SK-N-SH (cell line): ENCODE measurements at regions not wholly inside any gene's neighbourhood (a gene's known extent, or its start where the extent isn't known, plus 50 kb on each side); places are given as distances from the start of the nearest gene placed in this dataset.

ENCODE experiments used
- CTCF ChIA-PET: fragments of 300-600, 350-600 bp; formaldehyde crosslinking; extraction: SDS; loops from one replicate; lab custom pipeline; 2021; lab: Yijun Ruan, JAX
- POLR2A ChIA-PET: fragments of 350-600 bp; sonication (Branson Sonifier 250); formaldehyde crosslinking; extraction: SDS; loops from one replicate; lab custom pipeline; 2020; ENCODE audit warnings: antibody characterized with exemption, inconsistent platforms; lab: Yijun Ruan, JAX
- DNase-seq: peaks from one replicate; pipeline ENCODE4 v3.0.0; 2012
- H2AFZ ChIP-seq: fragments of 200-600 bp; sonication (generic); 2 replicates; pipeline ENCODE4 v1.8.1; 2016; ENCODE audit warnings: antibody characterized with exemption, mild to moderate bottlenecking, low read depth
- H3F3A ChIP-seq: fragments of 200-600 bp; sonication (generic); replicated peaks from 2 replicates; pipeline ENCODE3; 2016; ENCODE audit warnings: antibody characterized with exemption, mild to moderate bottlenecking; ENCODE audit not compliant: insufficient read depth
- H3K27ac ChIP-seq, 2 experiments: fragments of 200-500 bp in 1 of 2; fragments of 200-600 bp in 1 of 2; sonication (Bioruptor generic) in 1 of 2; sonication (generic), shearing (Covaris generic) in 1 of 2; 2 replicates each; pipeline versions ENCODE4 v1.5.1 to v1.6.1; 2014 to 2016; ENCODE audit warnings: low read depth in 2 of 2, inconsistent platforms in 1 of 2, low read length in 1 of 2, mild to moderate bottlenecking in 1 of 2, mixed read lengths in 1 of 2
- H3K27me3 ChIP-seq: fragments of 200-600 bp; sonication (generic), shearing (Covaris generic); 2 replicates; pipeline ENCODE4 v1.6.1; 2016; ENCODE audit warnings: mixed run types; ENCODE audit not compliant: insufficient read depth
- H3K36me3 ChIP-seq, 2 experiments: fragments of 200-500 bp in 1 of 2; fragments of 200-600 bp in 1 of 2; sonication (Bioruptor generic) in 1 of 2; sonication (generic) in 1 of 2; replicated peaks in 1 of 2; 2 replicates each; pipeline versions ENCODE3 to v1.5.1; 2014 to 2016; ENCODE audit warnings: low read length in 1 of 2, mild to moderate bottlenecking in 1 of 2; ENCODE audit not compliant: insufficient read depth in 2 of 2, control insufficient read depth in 1 of 2
- H3K4me1 ChIP-seq, 2 experiments: fragments of 200-500 bp in 1 of 2; fragments of 200-600 bp in 1 of 2; sonication (Bioruptor generic) in 1 of 2; sonication (generic), shearing (Covaris generic) in 1 of 2; 2 replicates each; pipeline versions ENCODE4 v1.5.1 to v1.6.1; 2014 to 2016; ENCODE audit warnings: low read depth in 1 of 2, low read length in 1 of 2, mixed run types in 1 of 2; ENCODE audit not compliant: insufficient read depth in 2 of 2, control insufficient read depth in 1 of 2
- H3K4me2 ChIP-seq: fragments of 200-600 bp; sonication (generic), shearing (Covaris generic); 2 replicates; pipeline ENCODE4 v1.6.1; 2017; ENCODE audit warnings: mixed run types
- H3K4me3 ChIP-seq, 2 experiments: fragments of 200-500 bp in 1 of 2; fragments of 200-600 bp in 1 of 2; sonication (Bioruptor generic) in 1 of 2; sonication (generic), shearing (Covaris generic) in 1 of 2; 2 replicates each; pipeline versions ENCODE4 v1.5.1 to v1.8.1; 2014 to 2016; ENCODE audit warnings: low read depth in 2 of 2, inconsistent platforms in 1 of 2, low read length in 1 of 2, mild to moderate bottlenecking in 1 of 2, mixed read lengths in 1 of 2, moderate library complexity in 1 of 2
- H3K79me2 ChIP-seq: fragments of 200-600 bp; sonication (generic); 2 replicates; pipeline ENCODE4 v1.8.1; 2017; ENCODE audit warnings: mild to moderate bottlenecking; ENCODE audit not compliant: insufficient read depth
- H3K9ac ChIP-seq: fragments of 200-600 bp; sonication (generic); 2 replicates; pipeline ENCODE4 v1.6.1; 2017; ENCODE audit warnings: mixed run types
- H3K9me2 ChIP-seq: fragments of 200-600 bp; sonication (generic); 2 replicates; pipeline ENCODE4 v1.6.1; 2017; ENCODE audit warnings: mixed run types
- H3K9me3 ChIP-seq: fragments of 200-600 bp; sonication (generic); 2 replicates; pipeline ENCODE4 v1.6.1; 2017; ENCODE audit warnings: mixed run types, mild to moderate bottlenecking, moderate library complexity
- H4K20me1 ChIP-seq: fragments of 200-600 bp; sonication (generic); 2 replicates; pipeline ENCODE4 v1.6.1; 2017; ENCODE audit warnings: mild to moderate bottlenecking, mixed run types; ENCODE audit not compliant: insufficient read depth
- CHD2 ChIP-seq: fragments of 150-350 bp; IDR thresholded peaks from 2 replicates; pipeline ENCODE4 v1.6.1; 2018; ENCODE audit warnings: low read length; ENCODE audit not compliant: partially characterized antibody
- ELF1 ChIP-seq: IDR thresholded peaks from 2 replicates; pipeline ENCODE4 v1.4.0; 2012
- FOXJ3 ChIP-seq: sonication (generic); formaldehyde crosslinking; IDR thresholded peaks from 2 replicates; pipeline ENCODE4 v1.5.1; 2020; ENCODE audit warnings: mild to moderate bottlenecking, missing genetic modification reagents
- IRF3 ChIP-seq: fragments of 150-350 bp; IDR thresholded peaks from 2 replicates; pipeline ENCODE4 v1.6.1; 2016; ENCODE audit warnings: mild to moderate bottlenecking, low read depth, low read length
- MEF2A ChIP-seq: IDR thresholded peaks from 2 replicates; pipeline ENCODE4 v1.4.0; 2012; ENCODE audit warnings: low read depth, borderline replicate concordance
- NRF1 ChIP-seq: IDR thresholded peaks from 2 replicates; pipeline ENCODE4 v1.6.1; 2012; ENCODE audit warnings: low read depth, mild to moderate bottlenecking, low read length
- PBX3 ChIP-seq: IDR thresholded peaks from 2 replicates; pipeline ENCODE4; 2012
- POLR2AphosphoS5 ChIP-seq: IDR thresholded peaks from 2 replicates; pipeline ENCODE4 v1.6.1; 2012; ENCODE audit warnings: low read depth, low read length
- REST ChIP-seq: IDR thresholded peaks from 2 replicates; pipeline ENCODE4 v1.6.1; 2012; ENCODE audit warnings: mild to moderate bottlenecking, low read depth, low read length, moderate library complexity
- RFX5 ChIP-seq: IDR thresholded peaks from 2 replicates; pipeline ENCODE4 v1.6.1; 2012; ENCODE audit warnings: mild to moderate bottlenecking, improper control_type of control experiment, low read length
- RXRA ChIP-seq: IDR thresholded peaks from 2 replicates; pipeline ENCODE4 v1.4.0; 2012; ENCODE audit warnings: low read depth, mild to moderate bottlenecking, borderline replicate concordance
- SMC3 ChIP-seq: IDR thresholded peaks from 2 replicates; pipeline ENCODE4 v1.6.1; 2012; ENCODE audit warnings: low read depth, low read length, improper control_type of control experiment
- TAF1 ChIP-seq: IDR thresholded peaks from 2 replicates; pipeline ENCODE4 v1.6.1; 2012; ENCODE audit warnings: low read depth, mild to moderate bottlenecking, low read length, moderate library complexity, borderline replicate concordance
- TCF12 ChIP-seq: IDR thresholded peaks from 2 replicates; pipeline ENCODE4 v1.4.0; 2012
- USF1 ChIP-seq: IDR thresholded peaks from 2 replicates; pipeline ENCODE4 v1.4.0; 2012; ENCODE audit warnings: low read depth, borderline replicate concordance
- USF2 ChIP-seq: fragments of 150-350 bp; IDR thresholded peaks from 2 replicates; pipeline ENCODE4 v1.6.1; 2017; ENCODE audit warnings: antibody characterized with exemption, low read length, low read depth, borderline replicate concordance
- YY1 ChIP-seq: IDR thresholded peaks from 2 replicates; pipeline ENCODE4 v1.4.0; 2012; ENCODE audit warnings: low read depth, mild to moderate bottlenecking
- ZBTB33 ChIP-seq: IDR thresholded peaks from 2 replicates; pipeline ENCODE4 v1.4.0; 2012; ENCODE audit warnings: low read depth, borderline replicate concordance
- WGBS: methylation state at CpG from one replicate; pipeline ENCODE4 v1.1.6; 2017; ENCODE audit warnings: low lambda C conversion rate; 5-methylcytosine and 5-hydroxymethylcytosine counted together

GRCh38 chr13:99747403-99747710 lies 224.2 kb downstream of the ZIC5 start:
- H3K9me2 ChIP-seq, result no peaks in the 10 kb centered on the region
- H3K9ac ChIP-seq, result no peak overlapping the region
- 76% methylated on average over 7 of the region's 7 CpGs for WGBS
- no peak overlapping the region for H2AFZ ChIP-seq
- TF ChIP-seq TAF1, result no peak
- TF ChIP-seq ELF1, result no peak
- TF ChIP-seq MEF2A, result no peak
- TF ChIP-seq RXRA, result no peak
- no peak for TF ChIP-seq NRF1
- TF ChIP-seq USF2, result no peak
- TF ChIP-seq SMC3, result no peak
- TF ChIP-seq POLR2AphosphoS5, result no peak
- no peak for TF ChIP-seq PBX3
- no peak for TF ChIP-seq REST
- TF ChIP-seq USF1, result no peak
- no peak for TF ChIP-seq RFX5
- no peak for TF ChIP-seq ZBTB33
- no peak for TF ChIP-seq YY1
- no peak for TF ChIP-seq TCF12
- TF ChIP-seq FOXJ3, result no peak
- no peak for TF ChIP-seq IRF3
- TF ChIP-seq CHD2, result no peak
- H3K79me2 ChIP-seq, result no peaks in the 10 kb centered on the region
- H3K27ac ChIP-seq, result no peak overlapping the region
- no peak for DNase-seq
- no peaks in the 10 kb centered on the region for H3K9me3 ChIP-seq
- no peaks in the 10 kb centered on the region for H3K36me3 ChIP-seq
- no peak overlapping the region for H3K4me3 ChIP-seq
- H3K27me3 ChIP-seq, result no peaks in the 10 kb centered on the region
- no peaks in the 10 kb centered on the region; a peak in 1 of 4 replicates for H3K4me1 ChIP-seq
- H4K20me1 ChIP-seq, result no peaks in the 10 kb centered on the region
- H3F3A ChIP-seq, result no peaks in the 10 kb centered on the region
- ChIA-PET POLR2A (no interaction called here), CTCF (no interaction called here)
- no peak overlapping the region for H3K4me2 ChIP-seq
